ENCODE measurements at regions not wholly inside any gene's neighbourhood (a gene's known extent, or its start where the extent isn't known, plus 50 kb on each side); places are given as distances from the start of the nearest gene placed in this dataset.

- no peak for TF ChIP-seq CTCF (conservative IDR thresholded peaks at IDR 0.05)
- no peak overlapping the region for H2BK12ac ChIP-seq (ENCODE audit: insufficient read length, low read depth, low read length)
- H2BK5ac ChIP-seq (ENCODE audit: insufficient read length, low read length): no peak overlapping the region
- H3K14ac ChIP-seq (ENCODE audit: insufficient read depth, low read length): no peak overlapping the region
- Mint-ChIP-seq H3K27ac (no peak overlapping the region), H3K4me3 (no peak overlapping the region), H3K4me1 (no peaks in the 10 kb centered on the region), H3K27me3 (ENCODE audit: low read depth) (no peaks in the 10 kb centered on the region; the same call in 1 of the 2 replicates), H3K9me3 (no peaks in the 10 kb centered on the region; a peak in 2 of 5 replicates), H3K36me3 (ENCODE audit: insufficient read depth in 1 of 3, low read depth in 3 of 3) (no peaks in the 10 kb centered on the region; a peak in 1 of 7 replicates)
- no peaks in the 10 kb centered on the region; the same call in 1 of the 2 replicates for H3K27me3 ChIP-seq (ENCODE audit: insufficient read depth, low read length)
- H3K79me1 ChIP-seq (ENCODE audit: insufficient read depth, low read depth, low read length, poor library complexity, severe bottlenecking): no peaks in the 10 kb centered on the region
- H3K79me2 ChIP-seq (ENCODE audit: insufficient read depth, low read length): no peaks in the 10 kb centered on the region
- H3K4ac ChIP-seq (ENCODE audit: low read depth, low read length): no peak overlapping the region
- DNase-seq: no peak
- no peak overlapping the region for H3K23ac ChIP-seq (ENCODE audit: insufficient read length, low read depth, low read length)
- H4K5ac ChIP-seq (ENCODE audit: insufficient read length, low read depth, low read length): no peak overlapping the region
- H3K4me2 ChIP-seq (ENCODE audit: insufficient read depth, insufficient read length, low read length): no peak overlapping the region
- no peak overlapping the region for H3K9ac ChIP-seq (ENCODE audit: extremely low read depth, insufficient read length, low read length)
- H3K18ac ChIP-seq (ENCODE audit: insufficient read length, low read depth, low read length): no peak overlapping the region
- WGBS (ENCODE audit: extremely low coverage, insufficient read length, low lambda C conversion rate): no CpG with 5 or more reads among the region's 1 CpG
- H2BK120ac ChIP-seq (ENCODE audit: low read depth, low read length, poor library complexity, severe bottlenecking): no peak overlapping the region
- H4K91ac ChIP-seq (ENCODE audit: insufficient read length, low read depth, low read length): no peak overlapping the region
- no peak overlapping the region for H2AFZ ChIP-seq (ENCODE audit: low read length)
- no peaks in the 10 kb centered on the region for H3K9me3 ChIP-seq (ENCODE audit: control insufficient read depth, low read depth, low read length)
- H4K8ac ChIP-seq (replicated peaks; ENCODE audit: insufficient read length, low read depth, low read length): no peak overlapping the region
- H4K20me1 ChIP-seq (ENCODE audit: control insufficient read depth, insufficient read depth, insufficient read length): no peaks in the 10 kb centered on the region
- no peak overlapping the region for H2BK15ac ChIP-seq (ENCODE audit: low read depth, low read length)
- H3K27ac ChIP-seq (ENCODE audit: insufficient read length, low read depth, low read length): no peak overlapping the region
- H3K4me1 ChIP-seq (ENCODE audit: insufficient read depth, low read length): no peaks in the 10 kb centered on the region
- H3K23me2 ChIP-seq (ENCODE audit: insufficient read length, low read depth, low read length, poor library complexity, severe bottlenecking): no peaks in the 10 kb centered on the region
- no peak overlapping the region for H3T11ph ChIP-seq (ENCODE audit: low read length)
- no peak overlapping the region for H2BK20ac ChIP-seq (ENCODE audit: low read depth, low read length, poor library complexity, severe bottlenecking)
- no peak overlapping the region for H2AK5ac ChIP-seq (ENCODE audit: insufficient read length, low read length)
- H3K56ac ChIP-seq (ENCODE audit: insufficient read length, low read depth, low read length): no peak overlapping the region
These were observed 476.5 kb downstream of the GPAM start for GRCh38 chr10:111707076-111707475.
